GM12878 (cell line): ENCODE measurements at regions not wholly inside any gene's neighbourhood (a gene's known extent, or its start where the extent isn't known, plus 50 kb on each side); places are given as distances from the start of the nearest gene placed in this dataset.

ENCODE experiments used
- CBX3 ChIP-seq: fragments of 200-600 bp; sonication (generic); IDR thresholded peaks from 2 replicates; pipeline ENCODE4 v1.6.1; 2016; ENCODE audit warnings: low read depth, borderline replicate concordance
- CHD4 ChIP-seq: fragments of 200-600 bp; sonication (generic); IDR thresholded peaks from 2 replicates; pipeline ENCODE4 v1.6.1; 2016; ENCODE audit warnings: mild to moderate bottlenecking
- FOS ChIP-seq: IDR thresholded peaks from 3 replicates; pipeline ENCODE4 v1.6.1; 2011; ENCODE audit warnings: borderline replicate concordance; ENCODE audit not compliant: insufficient read length; ENCODE audit errors: extremely low read depth
- NFXL1 ChIP-seq: fragments of 450-650 bp; IDR thresholded peaks from 2 replicates; pipeline ENCODE4 v1.6.1; 2017; ENCODE audit warnings: antibody characterized with exemption, mild to moderate bottlenecking, borderline replicate concordance
- TF ChIP-seq, protein P1 (sequence below): fragments of 450-650 bp; IDR thresholded peaks from 2 replicates; pipeline ENCODE4 v1.6.1; 2017; ENCODE audit warnings: mild to moderate bottlenecking

DNA sequence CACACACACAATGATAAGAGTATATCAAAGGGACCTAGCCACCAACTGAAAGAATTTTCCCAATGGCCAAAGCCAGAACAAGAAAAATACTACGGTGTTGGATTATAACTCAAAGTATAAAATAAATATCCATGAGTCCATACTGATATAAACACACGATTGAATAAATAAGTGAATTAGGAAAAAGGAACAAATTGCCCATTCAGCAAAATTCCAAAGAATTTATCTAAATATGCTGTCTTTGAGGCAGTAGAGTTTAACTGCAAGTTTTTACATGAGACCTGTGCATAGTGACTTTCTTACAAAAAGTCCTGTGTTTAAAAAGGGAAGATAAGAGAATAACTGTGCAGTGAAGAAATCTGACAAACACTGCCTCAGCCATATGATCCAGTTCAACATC lies 278.8 kb upstream of the PPARGC1A start:
- no peak for TF ChIP-seq NFXL1
- TF ChIP-seq, protein P1, sequence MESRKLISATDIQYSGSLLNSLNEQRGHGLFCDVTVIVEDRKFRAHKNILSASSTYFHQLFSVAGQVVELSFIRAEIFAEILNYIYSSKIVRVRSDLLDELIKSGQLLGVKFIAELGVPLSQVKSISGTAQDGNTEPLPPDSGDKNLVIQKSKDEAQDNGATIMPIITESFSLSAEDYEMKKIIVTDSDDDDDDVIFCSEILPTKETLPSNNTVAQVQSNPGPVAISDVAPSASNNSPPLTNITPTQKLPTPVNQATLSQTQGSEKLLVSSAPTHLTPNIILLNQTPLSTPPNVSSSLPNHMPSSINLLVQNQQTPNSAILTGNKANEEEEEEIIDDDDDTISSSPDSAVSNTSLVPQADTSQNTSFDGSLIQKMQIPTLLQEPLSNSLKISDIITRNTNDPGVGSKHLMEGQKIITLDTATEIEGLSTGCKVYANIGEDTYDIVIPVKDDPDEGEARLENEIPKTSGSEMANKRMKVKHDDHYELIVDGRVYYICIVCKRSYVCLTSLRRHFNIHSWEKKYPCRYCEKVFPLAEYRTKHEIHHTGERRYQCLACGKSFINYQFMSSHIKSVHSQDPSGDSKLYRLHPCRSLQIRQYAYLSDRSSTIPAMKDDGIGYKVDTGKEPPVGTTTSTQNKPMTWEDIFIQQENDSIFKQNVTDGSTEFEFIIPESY: no peak
- TF ChIP-seq CHD4: no peak
- no peak for TF ChIP-seq FOS
- TF ChIP-seq CBX3: no peak
